ENCODE measurements at regions not wholly inside any gene's neighbourhood (a gene's known extent, or its start where the extent isn't known, plus 50 kb on each side); places are given as distances from the start of the nearest gene placed in this dataset.

GRCh38 chr6:163732479-163732878 lies 318.0 kb downstream of the QKI start:
- no peak overlapping the region for H3K4me2 ChIP-seq (ENCODE audit: low read depth, low read length)
- H3K9me1 ChIP-seq (ENCODE audit: insufficient read depth, low read length) = no peaks in the 10 kb centered on the region
- no peaks in the 10 kb centered on the region for H4K20me1 ChIP-seq (ENCODE audit: insufficient read depth, low read length)
- peaks cover 5% of the 10 kb centered on the region for H3K27me3 ChIP-seq (ENCODE audit: control insufficient read depth, insufficient read depth, low read length)
- H2BK5ac ChIP-seq (ENCODE audit: low read depth, low read length, poor library complexity, severe bottlenecking) = no peak overlapping the region
- ChIA-PET CTCF (interaction anchor here (0.7 kb wide), 1 partner anchor 12 kb away, joined by 3 read pairs; no protein-coding TSS in a partner anchor), POLR2A (ENCODE audit: unreplicated experiment) (no interaction called here)
- no peak overlapping the region for H2BK120ac ChIP-seq (ENCODE audit: low read depth, low read length)
- H4K5ac ChIP-seq (ENCODE audit: low read depth, low read length) = no peak overlapping the region
- no peak overlapping the region for H3K14ac ChIP-seq (replicated peaks; ENCODE audit: low read depth, low read length)
- no peaks in the 10 kb centered on the region for H3K4me1 ChIP-seq (ENCODE audit: control insufficient read depth, insufficient read depth, low read length)
- no peak overlapping the region for H2AK9ac ChIP-seq (replicated peaks; ENCODE audit: low read depth, low read length, poor library complexity)
- no peak for DNase-seq
- no CpG with 5 or more reads among the region's 3 CpGs for WGBS, 2 experiments (ENCODE audit: extremely low coverage in 2 of 2, insufficient read length in 1 of 2)
- no peaks in the 10 kb centered on the region for H3K36me3 ChIP-seq (ENCODE audit: control insufficient read depth, insufficient read depth, low read length)
- no peaks in the 10 kb centered on the region for H3K79me1 ChIP-seq (ENCODE audit: low read depth in 1 of 2, low read length in 2 of 2)
- no peak for TF ChIP-seq FOS (IDR thresholded peaks at IDR 0.05; ENCODE audit: low read depth, low read length)
- TF ChIP-seq RCOR1 (IDR thresholded peaks at IDR 0.05; ENCODE audit: insufficient replicate concordance, low read length) = no peak
- TF ChIP-seq NFE2L2 (IDR thresholded peaks at IDR 0.05; ENCODE audit: low read depth, low read length) = no peak
- no peak for TF ChIP-seq RFX5 (IDR thresholded peaks at IDR 0.05; ENCODE audit: low read depth, low read length)
- no peak for TF ChIP-seq ELK1 (IDR thresholded peaks at IDR 0.05; ENCODE audit: borderline replicate concordance, low read depth, low read length)
- TF ChIP-seq CTCF (conservative IDR thresholded peaks at IDR 0.05; ENCODE audit: low read depth, low read length) = no peak
- TF ChIP-seq USF2 (IDR thresholded peaks at IDR 0.05; ENCODE audit: low read depth, low read length) = no peak
- no peak for TF ChIP-seq MAFK (IDR thresholded peaks at IDR 0.05; ENCODE audit: low read depth, low read length)
- TF ChIP-seq RAD21 (IDR thresholded peaks at IDR 0.05; ENCODE audit: low read length) = no peak
- TF ChIP-seq BHLHE40 (IDR thresholded peaks at IDR 0.05; ENCODE audit: low read depth, low read length) = no peak
- no TSS peak for BruUV-seq (replicated peaks)
- H3K9ac ChIP-seq (ENCODE audit: low read depth, low read length) = no peak overlapping the region
- no peak overlapping the region for H2BK20ac ChIP-seq (ENCODE audit: low read depth, low read length)
- no peak overlapping the region for H3K4me3 ChIP-seq (ENCODE audit: insufficient read depth, low read depth, low read length)
- H3K18ac ChIP-seq (ENCODE audit: low read depth, low read length) = no peak overlapping the region
- no peak overlapping the region for H2AFZ ChIP-seq (replicated peaks; ENCODE audit: low read length, poor library complexity)
- H3K4ac ChIP-seq (ENCODE audit: low read depth, low read length) = no peak overlapping the region
- no peak for ATAC-seq (ENCODE audit: low read depth)
- intact Hi-C loops (cut with micrococcal nuclease) (no loop called here), in situ Hi-C loops (cut with MboI; ENCODE audit: low sequenced_read_pairs) (no loop called here), dilution Hi-C loops (cut with HindIII; ENCODE audit: low sequenced_read_pairs, unreplicated experiment) (no loop called here)
- no peaks in the 10 kb centered on the region for H3K9me3 ChIP-seq (ENCODE audit: control insufficient read depth, insufficient read depth, low read length)
- no peak overlapping the region for H2AK5ac ChIP-seq (ENCODE audit: low read depth, low read length)
- no peak overlapping the region for H3K27ac ChIP-seq (ENCODE audit: insufficient read depth, low read length)
- H4K8ac ChIP-seq (ENCODE audit: low read depth in 2 of 2, low read length in 2 of 2) = no peak overlapping the region
- no peak overlapping the region for H3K23ac ChIP-seq (ENCODE audit: low read depth, low read length)
- no peak overlapping the region for H4K91ac ChIP-seq (ENCODE audit: insufficient read depth, low read depth, low read length)
- H2BK15ac ChIP-seq (ENCODE audit: low read depth, low read length) = no peak overlapping the region
- H3K56ac ChIP-seq (ENCODE audit: extremely low read depth, insufficient read depth, low read length) = no peak overlapping the region

Measured in IMR-90 (cell line).